GM23338 (cell line): ENCODE measurements at regions not wholly inside any gene's neighbourhood (a gene's known extent, or its start where the extent isn't known, plus 50 kb on each side); places are given as distances from the start of the nearest gene placed in this dataset.

Experiments used
- ATAC-seq: fragments of 200-7000 bp; cut with Tn5 transposase; 3 replicates; pipeline ENCODE4 v1.9.1; 2020
- DNase-seq: peaks from one replicate; pipeline ENCODE4 v3.0.0-alpha.2; 2015; ENCODE audit warnings: low spot score
- H2AFZ ChIP-seq: fragments of 200-600 bp; sonication (generic); 2 replicates; pipeline ENCODE4 v1.8.0; 2016; ENCODE audit warnings: antibody characterized with exemption, mild to moderate bottlenecking, moderate library complexity
- H3F3A ChIP-seq: fragments of 200-600 bp; sonication (generic); replicated peaks from 2 replicates; pipeline ENCODE4 v1.8.0; 2017; ENCODE audit warnings: antibody characterized with exemption, mixed run types, low read depth
- H3K27ac ChIP-seq: fragments of 200-600 bp; sonication (generic); 2 replicates; pipeline ENCODE4 v1.6.1; 2016; ENCODE audit warnings: low read depth
- H3K27me3 ChIP-seq: fragments of 200-600 bp; sonication (generic); 2 replicates; pipeline ENCODE4 v1.8.0; 2016; ENCODE audit warnings: mild to moderate bottlenecking, mixed run types, moderate library complexity; ENCODE audit not compliant: insufficient read depth
- H3K36me3 ChIP-seq: fragments of 200-600 bp; sonication (generic); 2 replicates; pipeline ENCODE4 v1.8.0; 2016; ENCODE audit warnings: mild to moderate bottlenecking; ENCODE audit not compliant: insufficient read depth
- H3K4me1 ChIP-seq: fragments of 200-600 bp; sonication (generic); 2 replicates; pipeline ENCODE4 v1.8.0; 2016; ENCODE audit warnings: mild to moderate bottlenecking, moderate library complexity; ENCODE audit not compliant: insufficient read depth
- H3K4me2 ChIP-seq: fragments of 200-600 bp; sonication (generic); 2 replicates; pipeline ENCODE4 v1.7.1; 2017; ENCODE audit warnings: mixed run types
- H3K4me3 ChIP-seq: fragments of 200-600 bp; sonication (generic); 2 replicates; pipeline ENCODE4 v1.6.1; 2016; ENCODE audit warnings: mixed run types
- H3K79me2 ChIP-seq: fragments of 200-600 bp; sonication (generic); replicated peaks from 2 replicates; pipeline ENCODE4 v1.8.0; 2017; ENCODE audit warnings: mild to moderate bottlenecking; ENCODE audit not compliant: insufficient read depth
- H3K9me2 ChIP-seq: fragments of 200-600 bp; sonication (generic); 2 replicates; pipeline ENCODE4 v1.8.0; 2017; ENCODE audit not compliant: insufficient read depth
- H4K20me1 ChIP-seq: fragments of 200-600 bp; sonication (generic); replicated peaks from 2 replicates; pipeline ENCODE4 v1.8.0; 2017; ENCODE audit warnings: mild to moderate bottlenecking; ENCODE audit not compliant: insufficient read depth
- H3K27ac Mint-ChIP-seq: 2 replicates; pipeline ENCODE4 v1.8.0; 2020; ENCODE audit warnings: inconsistent platforms, mild to moderate bottlenecking, moderate library complexity, mixed read lengths
- H3K27me3 Mint-ChIP-seq: 3 replicates; pipeline ENCODE4 v1.8.0; 2022; ENCODE audit warnings: low read depth, mild to moderate bottlenecking, moderate library complexity, mixed read lengths, inconsistent platforms; ENCODE audit not compliant: insufficient read depth, poor library complexity
- H3K36me3 Mint-ChIP-seq: 3 replicates; pipeline ENCODE4 v1.8.0; 2021; ENCODE audit warnings: low read depth, mild to moderate bottlenecking, inconsistent platforms, moderate library complexity, mixed read lengths
- H3K4me1 Mint-ChIP-seq: 3 replicates; pipeline ENCODE4 v1.8.0; 2020; ENCODE audit warnings: mild to moderate bottlenecking, inconsistent platforms, mixed read lengths
- H3K4me3 Mint-ChIP-seq: 3 replicates; pipeline ENCODE4 v1.8.0; 2021; ENCODE audit warnings: moderate library complexity, mild to moderate bottlenecking, inconsistent platforms, mixed read lengths
- H3K9me3 Mint-ChIP-seq: 3 replicates; pipeline ENCODE4 v1.8.0; 2020; ENCODE audit warnings: moderate library complexity, mild to moderate bottlenecking, inconsistent platforms, mixed read lengths
- CREB1 ChIP-seq: fragments of 250-450 bp; sonication (Bioruptor Pico); IDR thresholded peaks from 2 replicates; pipeline ENCODE4 v1.5.0; 2020; ENCODE audit warnings: low read depth, mild to moderate bottlenecking, moderate library complexity
- EZH2 ChIP-seq: fragments of 200-600 bp; sonication (generic); IDR thresholded peaks from one replicate; pipeline ENCODE4 v1.8.0; 2017; ENCODE audit warnings: antibody characterized with exemption, mild to moderate bottlenecking, low read depth; ENCODE audit not compliant: unreplicated experiment
- EZH2phosphoT487 ChIP-seq: fragments of 200-600 bp; sonication (generic); IDR thresholded peaks from one replicate; pipeline ENCODE4 v1.8.1; 2018; ENCODE audit warnings: antibody characterized with exemption; ENCODE audit not compliant: unreplicated experiment
- JUNB ChIP-seq: IDR thresholded peaks from one replicate; pipeline ENCODE4 v1.6.1; 2016; ENCODE audit warnings: antibody characterized with exemption; ENCODE audit not compliant: unreplicated experiment
- NANOG ChIP-seq: IDR thresholded peaks from 2 replicates; pipeline ENCODE4 v1.6.1; 2016; ENCODE audit warnings: antibody characterized with exemption, borderline replicate concordance
- POLR2AphosphoS5 ChIP-seq: IDR thresholded peaks from 2 replicates; pipeline ENCODE4 v1.6.1; 2016; ENCODE audit warnings: antibody characterized with exemption, low read depth
- STAT1 ChIP-seq: IDR thresholded peaks from one replicate; pipeline ENCODE4 v1.6.1; 2016; ENCODE audit warnings: antibody characterized with exemption; ENCODE audit not compliant: unreplicated experiment
- ZNF114 ChIP-seq: fragments of 250-450 bp; sonication (Bioruptor Pico); IDR thresholded peaks from 2 replicates; pipeline ENCODE4 v1.5.0; 2020; ENCODE audit warnings: mild to moderate bottlenecking, moderate library complexity
- ZNF331 ChIP-seq: fragments of 250-450 bp; sonication (Bioruptor Pico); IDR thresholded peaks from 2 replicates; pipeline ENCODE4 v1.5.0; 2020; ENCODE audit warnings: low read depth, mild to moderate bottlenecking, moderate library complexity
- TF ChIP-seq, protein P1 (sequence below): fragments of 250-450 bp; sonication (Bioruptor Pico); IDR thresholded peaks from 2 replicates; pipeline ENCODE4 v1.5.0; 2020; ENCODE audit warnings: mild to moderate bottlenecking, moderate library complexity
- TF ChIP-seq, protein P2 (sequence below), 2 experiments: fragments of 200-600 bp in 1 of 2; sonication (generic) in 1 of 2; conservative IDR thresholded peaks; 2 replicates each; pipeline versions ENCODE4 v1.5.1 to v1.6.1; 2016 to 2017; ENCODE audit warnings: antibody characterized with exemption in 2 of 2, low read depth in 2 of 2, mild to moderate bottlenecking in 2 of 2, moderate library complexity in 1 of 2
- TF ChIP-seq, protein P3 (sequence below): IDR thresholded peaks from one replicate; pipeline ENCODE4 v1.6.1; 2018; ENCODE audit warnings: antibody characterized with exemption; ENCODE audit not compliant: unreplicated experiment
- TF ChIP-seq, protein P4 (sequence below): IDR thresholded peaks from 2 replicates; pipeline ENCODE4 v1.6.1; 2016; ENCODE audit warnings: antibody characterized with exemption

DNA sequence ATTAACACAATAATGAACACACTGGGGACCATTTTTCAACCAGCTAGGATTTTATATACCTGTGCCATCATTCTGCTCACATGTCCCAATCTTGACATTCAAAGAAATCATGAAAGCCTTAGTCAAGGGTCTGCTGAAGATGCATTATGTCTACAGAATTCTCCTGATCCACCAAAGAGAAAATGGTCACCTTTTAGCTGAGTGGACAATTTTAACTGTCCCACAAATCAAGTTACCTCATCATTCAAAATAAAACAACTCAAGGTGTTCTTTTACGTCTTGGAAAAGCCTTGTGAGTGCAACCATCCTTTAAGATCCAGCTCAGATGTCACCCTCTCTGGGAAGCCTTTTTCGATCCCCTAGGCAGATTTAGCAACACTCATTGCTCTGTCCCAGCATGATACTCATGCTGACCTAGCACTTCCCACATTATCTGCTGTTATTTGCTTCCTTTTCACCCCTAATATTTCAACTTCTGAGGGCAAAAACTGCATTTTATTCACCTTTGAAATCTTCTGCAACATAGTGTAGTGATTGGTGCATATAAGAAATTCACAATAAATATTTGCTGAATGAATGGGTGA, 80.1 kb downstream of the LMO4 start:
- Mint-ChIP-seq H3K9me3 (no peaks in the 10 kb centered on the region; the same call in 2 of the 3 replicates), H3K4me1 (no peaks in the 10 kb centered on the region)

More for the DNA sequence above, 80.1 kb downstream of the LMO4 start:
- Mint-ChIP-seq H3K27ac (no peak overlapping the region), H3K4me3 (no peak overlapping the region), H3K27me3 (peaks cover 4% of the 10 kb centered on the region), H3K36me3 (peaks cover 4% of the 10 kb centered on the region; the same call in 1 of the 3 replicates)
- no peaks in the 10 kb centered on the region for H3K79me2 ChIP-seq
- no peak overlapping the region for H3K4me3 ChIP-seq
- TF ChIP-seq EZH2phosphoT487 = no peak
- no peak for TF ChIP-seq CREB1 (CRISPR knock-in tag)
- no peak for TF ChIP-seq ZNF331 (CRISPR knock-in tag)
- TF ChIP-seq STAT1 = no peak
- TF ChIP-seq, protein P1, sequence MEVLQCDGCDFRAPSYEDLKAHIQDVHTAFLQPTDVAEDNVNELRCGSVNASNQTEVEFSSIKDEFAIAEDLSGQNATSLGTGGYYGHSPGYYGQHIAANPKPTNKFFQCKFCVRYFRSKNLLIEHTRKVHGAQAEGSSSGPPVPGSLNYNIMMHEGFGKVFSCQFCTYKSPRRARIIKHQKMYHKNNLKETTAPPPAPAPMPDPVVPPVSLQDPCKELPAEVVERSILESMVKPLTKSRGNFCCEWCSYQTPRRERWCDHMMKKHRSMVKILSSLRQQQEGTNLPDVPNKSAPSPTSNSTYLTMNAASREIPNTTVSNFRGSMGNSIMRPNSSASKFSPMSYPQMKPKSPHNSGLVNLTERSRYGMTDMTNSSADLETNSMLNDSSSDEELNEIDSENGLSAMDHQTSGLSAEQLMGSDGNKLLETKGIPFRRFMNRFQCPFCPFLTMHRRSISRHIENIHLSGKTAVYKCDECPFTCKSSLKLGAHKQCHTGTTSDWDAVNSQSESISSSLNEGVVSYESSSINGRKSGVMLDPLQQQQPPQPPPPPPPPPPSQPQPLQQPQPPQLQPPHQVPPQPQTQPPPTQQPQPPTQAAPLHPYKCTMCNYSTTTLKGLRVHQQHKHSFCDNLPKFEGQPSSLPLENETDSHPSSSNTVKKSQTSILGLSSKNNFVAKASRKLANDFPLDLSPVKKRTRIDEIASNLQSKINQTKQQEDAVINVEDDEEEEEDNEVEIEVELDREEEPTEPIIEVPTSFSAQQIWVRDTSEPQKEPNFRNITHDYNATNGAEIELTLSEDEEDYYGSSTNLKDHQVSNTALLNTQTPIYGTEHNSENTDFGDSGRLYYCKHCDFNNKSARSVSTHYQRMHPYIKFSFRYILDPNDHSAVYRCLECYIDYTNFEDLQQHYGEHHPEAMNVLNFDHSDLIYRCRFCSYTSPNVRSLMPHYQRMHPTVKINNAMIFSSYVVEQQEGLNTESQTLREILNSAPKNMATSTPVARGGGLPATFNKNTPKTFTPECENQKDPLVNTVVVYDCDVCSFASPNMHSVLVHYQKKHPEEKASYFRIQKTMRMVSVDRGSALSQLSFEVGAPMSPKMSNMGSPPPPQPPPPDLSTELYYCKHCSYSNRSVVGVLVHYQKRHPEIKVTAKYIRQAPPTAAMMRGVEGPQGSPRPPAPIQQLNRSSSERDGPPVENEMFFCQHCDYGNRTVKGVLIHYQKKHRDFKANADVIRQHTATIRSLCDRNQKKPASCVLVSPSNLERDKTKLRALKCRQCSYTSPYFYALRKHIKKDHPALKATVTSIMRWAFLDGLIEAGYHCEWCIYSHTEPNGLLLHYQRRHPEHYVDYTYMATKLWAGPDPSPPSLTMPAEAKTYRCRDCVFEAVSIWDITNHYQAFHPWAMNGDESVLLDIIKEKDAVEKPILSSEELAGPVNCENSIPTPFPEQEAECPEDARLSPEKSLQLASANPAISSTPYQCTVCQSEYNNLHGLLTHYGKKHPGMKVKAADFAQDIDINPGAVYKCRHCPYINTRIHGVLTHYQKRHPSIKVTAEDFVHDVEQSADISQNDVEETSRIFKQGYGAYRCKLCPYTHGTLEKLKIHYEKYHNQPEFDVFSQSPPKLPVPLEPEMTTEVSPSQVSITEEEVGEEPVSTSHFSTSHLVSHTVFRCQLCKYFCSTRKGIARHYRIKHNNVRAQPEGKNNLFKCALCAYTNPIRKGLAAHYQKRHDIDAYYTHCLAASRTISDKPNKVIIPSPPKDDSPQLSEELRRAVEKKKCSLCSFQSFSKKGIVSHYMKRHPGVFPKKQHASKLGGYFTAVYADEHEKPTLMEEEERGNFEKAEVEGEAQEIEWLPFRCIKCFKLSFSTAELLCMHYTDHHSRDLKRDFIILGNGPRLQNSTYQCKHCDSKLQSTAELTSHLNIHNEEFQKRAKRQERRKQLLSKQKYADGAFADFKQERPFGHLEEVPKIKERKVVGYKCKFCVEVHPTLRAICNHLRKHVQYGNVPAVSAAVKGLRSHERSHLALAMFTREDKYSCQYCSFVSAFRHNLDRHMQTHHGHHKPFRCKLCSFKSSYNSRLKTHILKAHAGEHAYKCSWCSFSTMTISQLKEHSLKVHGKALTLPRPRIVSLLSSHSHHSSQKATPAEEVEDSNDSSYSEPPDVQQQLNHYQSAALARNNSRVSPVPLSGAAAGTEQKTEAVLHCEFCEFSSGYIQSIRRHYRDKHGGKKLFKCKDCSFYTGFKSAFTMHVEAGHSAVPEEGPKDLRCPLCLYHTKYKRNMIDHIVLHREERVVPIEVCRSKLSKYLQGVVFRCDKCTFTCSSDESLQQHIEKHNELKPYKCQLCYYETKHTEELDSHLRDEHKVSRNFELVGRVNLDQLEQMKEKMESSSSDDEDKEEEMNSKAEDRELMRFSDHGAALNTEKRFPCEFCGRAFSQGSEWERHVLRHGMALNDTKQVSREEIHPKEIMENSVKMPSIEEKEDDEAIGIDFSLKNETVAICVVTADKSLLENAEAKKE (CRISPR knock-in tag) = no peak
- TF ChIP-seq JUNB = no peak
- TF ChIP-seq, protein P2, sequence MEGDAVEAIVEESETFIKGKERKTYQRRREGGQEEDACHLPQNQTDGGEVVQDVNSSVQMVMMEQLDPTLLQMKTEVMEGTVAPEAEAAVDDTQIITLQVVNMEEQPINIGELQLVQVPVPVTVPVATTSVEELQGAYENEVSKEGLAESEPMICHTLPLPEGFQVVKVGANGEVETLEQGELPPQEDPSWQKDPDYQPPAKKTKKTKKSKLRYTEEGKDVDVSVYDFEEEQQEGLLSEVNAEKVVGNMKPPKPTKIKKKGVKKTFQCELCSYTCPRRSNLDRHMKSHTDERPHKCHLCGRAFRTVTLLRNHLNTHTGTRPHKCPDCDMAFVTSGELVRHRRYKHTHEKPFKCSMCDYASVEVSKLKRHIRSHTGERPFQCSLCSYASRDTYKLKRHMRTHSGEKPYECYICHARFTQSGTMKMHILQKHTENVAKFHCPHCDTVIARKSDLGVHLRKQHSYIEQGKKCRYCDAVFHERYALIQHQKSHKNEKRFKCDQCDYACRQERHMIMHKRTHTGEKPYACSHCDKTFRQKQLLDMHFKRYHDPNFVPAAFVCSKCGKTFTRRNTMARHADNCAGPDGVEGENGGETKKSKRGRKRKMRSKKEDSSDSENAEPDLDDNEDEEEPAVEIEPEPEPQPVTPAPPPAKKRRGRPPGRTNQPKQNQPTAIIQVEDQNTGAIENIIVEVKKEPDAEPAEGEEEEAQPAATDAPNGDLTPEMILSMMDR (conservative IDR thresholded peaks at IDR 0.05; ENCODE audit: low read depth in 2 of 2) = no peak
- no peak for TF ChIP-seq EZH2
- no peak for TF ChIP-seq NANOG
- TF ChIP-seq ZNF114 = no peak
- TF ChIP-seq, protein P3, sequence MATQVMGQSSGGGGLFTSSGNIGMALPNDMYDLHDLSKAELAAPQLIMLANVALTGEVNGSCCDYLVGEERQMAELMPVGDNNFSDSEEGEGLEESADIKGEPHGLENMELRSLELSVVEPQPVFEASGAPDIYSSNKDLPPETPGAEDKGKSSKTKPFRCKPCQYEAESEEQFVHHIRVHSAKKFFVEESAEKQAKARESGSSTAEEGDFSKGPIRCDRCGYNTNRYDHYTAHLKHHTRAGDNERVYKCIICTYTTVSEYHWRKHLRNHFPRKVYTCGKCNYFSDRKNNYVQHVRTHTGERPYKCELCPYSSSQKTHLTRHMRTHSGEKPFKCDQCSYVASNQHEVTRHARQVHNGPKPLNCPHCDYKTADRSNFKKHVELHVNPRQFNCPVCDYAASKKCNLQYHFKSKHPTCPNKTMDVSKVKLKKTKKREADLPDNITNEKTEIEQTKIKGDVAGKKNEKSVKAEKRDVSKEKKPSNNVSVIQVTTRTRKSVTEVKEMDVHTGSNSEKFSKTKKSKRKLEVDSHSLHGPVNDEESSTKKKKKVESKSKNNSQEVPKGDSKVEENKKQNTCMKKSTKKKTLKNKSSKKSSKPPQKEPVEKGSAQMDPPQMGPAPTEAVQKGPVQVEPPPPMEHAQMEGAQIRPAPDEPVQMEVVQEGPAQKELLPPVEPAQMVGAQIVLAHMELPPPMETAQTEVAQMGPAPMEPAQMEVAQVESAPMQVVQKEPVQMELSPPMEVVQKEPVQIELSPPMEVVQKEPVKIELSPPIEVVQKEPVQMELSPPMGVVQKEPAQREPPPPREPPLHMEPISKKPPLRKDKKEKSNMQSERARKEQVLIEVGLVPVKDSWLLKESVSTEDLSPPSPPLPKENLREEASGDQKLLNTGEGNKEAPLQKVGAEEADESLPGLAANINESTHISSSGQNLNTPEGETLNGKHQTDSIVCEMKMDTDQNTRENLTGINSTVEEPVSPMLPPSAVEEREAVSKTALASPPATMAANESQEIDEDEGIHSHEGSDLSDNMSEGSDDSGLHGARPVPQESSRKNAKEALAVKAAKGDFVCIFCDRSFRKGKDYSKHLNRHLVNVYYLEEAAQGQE = no peak
- TF ChIP-seq, protein P4, sequence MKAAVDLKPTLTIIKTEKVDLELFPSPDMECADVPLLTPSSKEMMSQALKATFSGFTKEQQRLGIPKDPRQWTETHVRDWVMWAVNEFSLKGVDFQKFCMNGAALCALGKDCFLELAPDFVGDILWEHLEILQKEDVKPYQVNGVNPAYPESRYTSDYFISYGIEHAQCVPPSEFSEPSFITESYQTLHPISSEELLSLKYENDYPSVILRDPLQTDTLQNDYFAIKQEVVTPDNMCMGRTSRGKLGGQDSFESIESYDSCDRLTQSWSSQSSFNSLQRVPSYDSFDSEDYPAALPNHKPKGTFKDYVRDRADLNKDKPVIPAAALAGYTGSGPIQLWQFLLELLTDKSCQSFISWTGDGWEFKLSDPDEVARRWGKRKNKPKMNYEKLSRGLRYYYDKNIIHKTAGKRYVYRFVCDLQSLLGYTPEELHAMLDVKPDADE = no peak
- no peak for TF ChIP-seq POLR2AphosphoS5
- DNase-seq (no peak), ATAC-seq (no peak)
- no peak overlapping the region for H2AFZ ChIP-seq
- H3K4me2 ChIP-seq = no peak overlapping the region
- H3K4me1 ChIP-seq = no peaks in the 10 kb centered on the region
- H4K20me1 ChIP-seq = no peaks in the 10 kb centered on the region
- no peak overlapping the region for H3K27ac ChIP-seq
- no peaks in the 10 kb centered on the region for H3K27me3 ChIP-seq
- no peaks in the 10 kb centered on the region for H3F3A ChIP-seq
- peaks cover 7% of the 10 kb centered on the region; the same call in 1 of the 2 replicates for H3K9me2 ChIP-seq
- H3K36me3 ChIP-seq = no peaks in the 10 kb centered on the region
